ENCODE measurements at regions not wholly inside any gene's neighbourhood (a gene's known extent, or its start where the extent isn't known, plus 50 kb on each side); places are given as distances from the start of the nearest gene placed in this dataset.

GRCh38 chr2:66702301-66702700 lies 267.4 kb downstream of the MEIS1 start:
- TF ChIP-seq CTCF (IDR thresholded peaks at IDR 0.05; ENCODE audit: low read length) (no peak), EZH2 (optimal IDR thresholded peaks at IDR 0.05; ENCODE audit: low read depth, low read length) (no peak), EZH2phosphoT487 (IDR thresholded peaks at IDR 0.05; ENCODE audit: low read length) (no peak)

All from MM.1S (cell line).